ENCODE measurements at regions not wholly inside any gene's neighbourhood (a gene's known extent, or its start where the extent isn't known, plus 50 kb on each side); places are given as distances from the start of the nearest gene placed in this dataset.

GRCh38 chr7:13151978-13152377 is 464.5 kb downstream of the ARL4A start:
- no peak for TF ChIP-seq REST (IDR thresholded peaks at IDR 0.05)
- TF ChIP-seq, protein P1, sequence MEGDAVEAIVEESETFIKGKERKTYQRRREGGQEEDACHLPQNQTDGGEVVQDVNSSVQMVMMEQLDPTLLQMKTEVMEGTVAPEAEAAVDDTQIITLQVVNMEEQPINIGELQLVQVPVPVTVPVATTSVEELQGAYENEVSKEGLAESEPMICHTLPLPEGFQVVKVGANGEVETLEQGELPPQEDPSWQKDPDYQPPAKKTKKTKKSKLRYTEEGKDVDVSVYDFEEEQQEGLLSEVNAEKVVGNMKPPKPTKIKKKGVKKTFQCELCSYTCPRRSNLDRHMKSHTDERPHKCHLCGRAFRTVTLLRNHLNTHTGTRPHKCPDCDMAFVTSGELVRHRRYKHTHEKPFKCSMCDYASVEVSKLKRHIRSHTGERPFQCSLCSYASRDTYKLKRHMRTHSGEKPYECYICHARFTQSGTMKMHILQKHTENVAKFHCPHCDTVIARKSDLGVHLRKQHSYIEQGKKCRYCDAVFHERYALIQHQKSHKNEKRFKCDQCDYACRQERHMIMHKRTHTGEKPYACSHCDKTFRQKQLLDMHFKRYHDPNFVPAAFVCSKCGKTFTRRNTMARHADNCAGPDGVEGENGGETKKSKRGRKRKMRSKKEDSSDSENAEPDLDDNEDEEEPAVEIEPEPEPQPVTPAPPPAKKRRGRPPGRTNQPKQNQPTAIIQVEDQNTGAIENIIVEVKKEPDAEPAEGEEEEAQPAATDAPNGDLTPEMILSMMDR (IDR thresholded peaks at IDR 0.05; ENCODE audit: low read depth, low read length, missing input control): no peak

Measured in liver (tissue), 2 donors.